Fibroblast of lung (primary cell): ENCODE measurements at regions not wholly inside any gene's neighbourhood (a gene's known extent, or its start where the extent isn't known, plus 50 kb on each side); places are given as distances from the start of the nearest gene placed in this dataset.
"Not testable (repeated sequence)": the region's sequence is repeated elsewhere in the genome, so short reads cannot be mapped to it uniquely, and the experiment has no call there.

Experiments used
- DNase-seq, 2 donors: peaks; one replicate each; pipeline versions ENCODE4 v3.0.0 to v3.0.0-alpha.2; 2010; ENCODE audit warnings: low read depth in 2 of 2
- H2AFZ ChIP-seq: 2 replicates; pipeline ENCODE4 v1.5.1; 2012; ENCODE audit warnings: low read length, control low read depth, inconsistent platforms
- H3K27ac ChIP-seq: 2 replicates; pipeline ENCODE4 v1.5.1; 2011; ENCODE audit warnings: low read length, control low read depth; ENCODE audit not compliant: insufficient read depth
- H3K27me3 ChIP-seq: 2 replicates; pipeline ENCODE4 v1.5.1; 2011; ENCODE audit warnings: mild to moderate bottlenecking, low read length; ENCODE audit not compliant: control insufficient read depth, insufficient read depth
- H3K36me3 ChIP-seq: 2 replicates; pipeline ENCODE4 v1.5.1; 2011; ENCODE audit warnings: low read length; ENCODE audit not compliant: control insufficient read depth, insufficient read depth
- H3K4me1 ChIP-seq: 2 replicates; pipeline ENCODE4 v1.5.1; 2011; ENCODE audit warnings: low read length; ENCODE audit not compliant: control insufficient read depth, insufficient read depth; ENCODE audit errors: extremely low read depth
- H3K4me2 ChIP-seq: 2 replicates; pipeline ENCODE4 v1.5.1; 2011; ENCODE audit warnings: low read length, control low read depth; ENCODE audit not compliant: insufficient read depth; ENCODE audit errors: extremely low read depth
- H3K4me3 ChIP-seq, 4 experiments: fragments of 200-600 bp in 1 of 4; sonication (generic) in 1 of 4; replicated peaks in 1 of 4; 2 replicates each; pipeline ENCODE4 v1.5.1; 2011 to 2016; ENCODE audit warnings: low read length in 4 of 4, low read depth in 3 of 4, mild to moderate bottlenecking in 3 of 4, control low read depth in 2 of 4, inconsistent platforms in 1 of 4, mixed read lengths in 1 of 4; ENCODE audit not compliant: insufficient read depth in 1 of 4; ENCODE audit errors: control extremely low read depth in 1 of 4
- H3K79me2 ChIP-seq: 2 replicates; pipeline ENCODE4 v1.5.1; 2012; ENCODE audit warnings: mild to moderate bottlenecking, low read length, inconsistent platforms; ENCODE audit not compliant: control insufficient read depth, insufficient read depth
- H3K9ac ChIP-seq: 2 replicates; pipeline ENCODE4 v1.5.1; 2011; ENCODE audit warnings: mild to moderate bottlenecking, low read length, control low read depth; ENCODE audit not compliant: insufficient read depth
- H3K9me3 ChIP-seq: 2 replicates; pipeline ENCODE4 v1.5.1; 2012; ENCODE audit warnings: low read depth, low read length; ENCODE audit not compliant: control insufficient read depth, insufficient read depth
- H4K20me1 ChIP-seq: 2 replicates; pipeline ENCODE4 v1.5.1; 2011; ENCODE audit warnings: low read length; ENCODE audit not compliant: control insufficient read depth, insufficient read depth; ENCODE audit errors: extremely low read depth
- CTCF ChIP-seq, 2 donors: IDR thresholded peaks in 1 of 2; conservative IDR thresholded peaks in 1 of 2; 1 replicate in 1 of 2; 2 replicates in 1 of 2; pipeline ENCODE4 v1.5.1; 2011 to 2012; ENCODE audit warnings: low read length in 2 of 2, control low read depth in 1 of 2, inconsistent platforms in 1 of 2, low read depth in 1 of 2, mild to moderate bottlenecking in 1 of 2
- EZH2 ChIP-seq: IDR thresholded peaks from 2 replicates; pipeline ENCODE4 v1.5.1; 2012; ENCODE audit warnings: low read length, control low read depth, mild to moderate bottlenecking; ENCODE audit errors: missing control alignments

GRCh38 chr1:201731592-201731991 lies 97.4 kb upstream of the IPO9 start:
- TF ChIP-seq CTCF (conservative IDR thresholded peaks at IDR 0.05 in 1 of 2, IDR thresholded peaks at IDR 0.05 in 1 of 2; ENCODE audit: low read depth in 1 of 2, low read length in 2 of 2) (no peak), EZH2 (no peak)
- no peak overlapping the region for H3K4me3 ChIP-seq
- H3K4me2 ChIP-seq = no peak overlapping the region
- H3K9ac ChIP-seq = no peak overlapping the region
- H3K4me1 ChIP-seq = peaks cover 23% of the 10 kb centered on the region
- peaks cover 10% of the 10 kb centered on the region for H4K20me1 ChIP-seq
- DNase-seq = no peak
- no peaks in the 10 kb centered on the region for H3K9me3 ChIP-seq
- H3K36me3 ChIP-seq = peaks cover 12% of the 10 kb centered on the region
- peaks cover 86% of the 10 kb centered on the region for H3K79me2 ChIP-seq
- H3K27me3 ChIP-seq = no peaks in the 10 kb centered on the region
- no peak overlapping the region for H3K27ac ChIP-seq
- no peak overlapping the region for H2AFZ ChIP-seq

GRCh38 chr1:201732351-201732750 lies 96.6 kb upstream of the IPO9 start:
- H3K27me3 ChIP-seq = no peaks in the 10 kb centered on the region
- peaks cover 28% of the 10 kb centered on the region for H3K4me1 ChIP-seq
- no peak overlapping the region for H3K4me2 ChIP-seq
- peaks cover 86% of the 10 kb centered on the region for H3K79me2 ChIP-seq
- DNase-seq = peak in 1 of 2 donors; percentile 76
- TF ChIP-seq EZH2 = no peak
- no peak for TF ChIP-seq CTCF (conservative IDR thresholded peaks at IDR 0.05 in 1 of 2, IDR thresholded peaks at IDR 0.05 in 1 of 2; ENCODE audit: low read depth in 1 of 2, low read length in 2 of 2)
- peaks cover 10% of the 10 kb centered on the region for H3K36me3 ChIP-seq
- no peak overlapping the region for H3K4me3 ChIP-seq
- H3K27ac ChIP-seq = no peak overlapping the region
- peaks cover 6% of the 10 kb centered on the region for H4K20me1 ChIP-seq
- H2AFZ ChIP-seq = no peak overlapping the region
- H3K9ac ChIP-seq = no peak overlapping the region
- H3K9me3 ChIP-seq = no peaks in the 10 kb centered on the region

- H3K27ac ChIP-seq = not testable (repeated sequence)
- peaks cover 85% of the 10 kb centered on the region for H3K79me2 ChIP-seq
These were observed 94.7 kb upstream of the IPO9 start for GRCh38 chr1:201734221-201734620.

More at GRCh38 chr1:201734221-201734620, 94.7 kb upstream of the IPO9 start:
- H3K4me2 ChIP-seq, H2AFZ ChIP-seq, H4K20me1 ChIP-seq, H3K4me3 ChIP-seq, H3K9me3 ChIP-seq, DNase-seq, H3K27me3 ChIP-seq, H3K9ac ChIP-seq: not testable (repeated sequence)
- peaks cover 46% of the 10 kb centered on the region for H3K4me1 ChIP-seq
- peaks cover 10% of the 10 kb centered on the region for H3K36me3 ChIP-seq
